ENCODE measurements at regions not wholly inside any gene's neighbourhood (a gene's known extent, or its start where the extent isn't known, plus 50 kb on each side); places are given as distances from the start of the nearest gene placed in this dataset.

GRCh38 chr4:181507938-181508337 lies 735.3 kb upstream of the TENM3 start:
- FAIRE-seq, result no peak

GRCh38 chr4:181508601-181509000 lies 734.6 kb upstream of the TENM3 start:
- FAIRE-seq, result no peak

GRCh38 chr4:181509073-181509472 lies 734.1 kb upstream of the TENM3 start:
- no peak for FAIRE-seq

GRCh38 chr4:181517491-181517890 lies 725.7 kb upstream of the TENM3 start:
- no peak for FAIRE-seq

GRCh38 chr4:181520790-181521189 lies 722.4 kb upstream of the TENM3 start:
- no peak for FAIRE-seq

GRCh38 chr4:181523973-181524372 lies 719.2 kb upstream of the TENM3 start:
- FAIRE-seq, result no peak

GRCh38 chr4:181524499-181524898 lies 718.7 kb upstream of the TENM3 start:
- no peak for FAIRE-seq

GRCh38 chr4:181525634-181526033 lies 717.6 kb upstream of the TENM3 start:
- no peak for FAIRE-seq

GRCh38 chr4:181528570-181529184 lies 714.5 kb upstream of the TENM3 start:
- peak; percentile 60 for FAIRE-seq

- no peak for FAIRE-seq
Measured at GRCh38 chr4:181529537-181529936, 713.7 kb upstream of the TENM3 start.

GRCh38 chr4:181536196-181536746 lies 706.9 kb upstream of the TENM3 start:
- FAIRE-seq, result no peak

- no peak for FAIRE-seq
Measured at GRCh38 chr4:181536811-181537434, 706.3 kb upstream of the TENM3 start.

GRCh38 chr4:181538431-181538830 lies 704.8 kb upstream of the TENM3 start:
- FAIRE-seq, result no peak

GRCh38 chr4:181541396-181541795 lies 701.8 kb upstream of the TENM3 start:
- FAIRE-seq, result no peak

GRCh38 chr4:181548873-181549575 lies 694.2 kb upstream of the TENM3 start:
- no peak for FAIRE-seq

- no peak for FAIRE-seq
Measured at GRCh38 chr4:181549576-181550188, 693.5 kb upstream of the TENM3 start.

- FAIRE-seq, result no peak
Measured at GRCh38 chr4:181550381-181550780, 692.8 kb upstream of the TENM3 start.

- no peak for FAIRE-seq
Measured at GRCh38 chr4:181559637-181560036, 683.6 kb upstream of the TENM3 start.

GRCh38 chr4:181562399-181562798 lies 680.8 kb upstream of the TENM3 start:
- FAIRE-seq, result no peak

- no peak for FAIRE-seq
Measured at GRCh38 chr4:181564625-181565024, 678.6 kb upstream of the TENM3 start.

- no peak for FAIRE-seq
Measured at GRCh38 chr4:181566490-181566889, 676.7 kb upstream of the TENM3 start.

- peak; percentile 63 for FAIRE-seq
Measured at GRCh38 chr4:181569553-181569952, 673.6 kb upstream of the TENM3 start.

GRCh38 chr4:181578911-181579310 lies 664.3 kb upstream of the TENM3 start:
- no peak for FAIRE-seq

GRCh38 chr4:181579486-181579885 lies 663.7 kb upstream of the TENM3 start:
- no peak for FAIRE-seq

Data from G401.6 (cell line).